Heart left ventricle (tissue), 16 donors: ENCODE measurements at regions not wholly inside any gene's neighbourhood (a gene's known extent, or its start where the extent isn't known, plus 50 kb on each side); places are given as distances from the start of the nearest gene placed in this dataset.
A peak's percentile ranks its signal among the peaks of the same experiment; 100 is the strongest.

Experiments used
- ATAC-seq, 4 donors: fragments of 200-7000 bp; cut with Tn5 transposase; one replicate each; pipeline ENCODE4 v1.9.1; 2020 to 2022; ENCODE audit warnings: moderate library complexity in 4 of 4, mild to moderate bottlenecking in 3 of 4, moderate number of reproducible peaks in 1 of 4
- DNase-seq, 5 donors: peaks; one replicate each; pipeline ENCODE4 v3.0.0-alpha.2; 2020
- H3K27ac ChIP-seq, 12 donors: fragments of 200-600 bp; sonication (generic) in 4 of 12; one replicate each; pipeline versions ENCODE4 v1.5.0 to v1.8.0; 2016 to 2022; ENCODE audit warnings: mild to moderate bottlenecking in 2 of 12
- H3K27me3 ChIP-seq, 9 donors: fragments of 200-600 bp; sonication (generic) in 2 of 9; one replicate each; pipeline versions ENCODE4 v1.5.1 to v1.8.0; 2016 to 2022; ENCODE audit warnings: mild to moderate bottlenecking in 3 of 9
- H3K36me3 ChIP-seq, 9 donors: fragments of 200-600 bp; sonication (generic) in 2 of 9; one replicate each; pipeline versions ENCODE4 v1.5.0 to v1.8.0; 2018 to 2022; ENCODE audit warnings: mild to moderate bottlenecking in 2 of 9
- H3K4me1 ChIP-seq, 12 donors: fragments of 200-600 bp; sonication (generic) in 4 of 12; one replicate each; pipeline versions ENCODE4 v1.5.0 to v1.8.0; 2016 to 2022; ENCODE audit warnings: mild to moderate bottlenecking in 3 of 12
- H3K4me3 ChIP-seq, 12 donors: fragments of 200-600 bp; sonication (generic) in 4 of 12; one replicate each; pipeline versions ENCODE4 v1.5.0 to v1.8.0; 2017 to 2022; ENCODE audit warnings: mild to moderate bottlenecking in 9 of 12, moderate library complexity in 4 of 12
- H3K9me3 ChIP-seq, 12 donors: fragments of 200-600 bp; sonication (generic) in 4 of 12; one replicate each; pipeline versions ENCODE4 v1.5.0 to v1.8.0; 2016 to 2022; ENCODE audit warnings: mild to moderate bottlenecking in 1 of 12
- POLR2A ChIP-seq, 2 donors: fragments of 450-650 bp; IDR thresholded peaks; one replicate each; pipeline ENCODE4 v1.6.1; 2017; ENCODE audit warnings: antibody characterized with exemption in 2 of 2, mild to moderate bottlenecking in 2 of 2, moderate library complexity in 2 of 2
- WGBS, 4 donors: extraction: QIAGEN DNeasy Blood & Tissue Kit in 2 of 4; methylation state at CpG; one replicate each; pipeline versions ENCODE4 v1.1.5 to v1.1.7; 2013 to 2018; 5-methylcytosine and 5-hydroxymethylcytosine counted together
- intact Hi-C, 10 donors: fragments of 100-400 bp; cut with DNase I; formaldehyde crosslinking; loops; one replicate each; pipeline versions ENCODE4 v1.11.1 to v1.14.2; 2022
- TF ChIP-seq, protein P1 (sequence below), 12 donors: fragments of 200-600 bp; sonication (generic) in 4 of 12; IDR thresholded peaks; one replicate each; pipeline versions ENCODE4 v1.5.0 to v1.8.0; 2018 to 2022; ENCODE audit warnings: antibody characterized with exemption in 12 of 12, mild to moderate bottlenecking in 5 of 12
- donor health status: ischemic (EF 13 %, LVEDD 7.1; RV severe dilation, severe dysfunction).
- donor health status: healthy with polysubstance abuse.
- donor health status: DM: no; HTN: yes; CAD: no.
- donor health status: DM: no; HTN: no; CAD: no.
- donor health status: ischemic (EF 25% LVEDD 6.9; RV normal size, moderate dysfunction).
- donor health status: ischemic (EF 25% LVEDD 5.7; RV mildly dilated, moderate dysfunction).
- donor health status: healthy.
- donor health status: DM: yes; HTN: yes; CAD: no.
- donor health status: ischemic (EF 35%, LVEDD 5.7; RV mildly dilated, moderate dysfunction).
- donor health status: nonischemic (EF 11% LVEDD 7.7; RV severe dilation, severe dysfunction).
- donor health status: DM: yes; HTN: yes; CAD: no.
- donor health status: PGD.
- donor health status: ischemic (EF 29% LVEDD 5.4; RV normal size, mild dysfunction).
- donor health status: nonischemic (EF 23%, LVEDD 6.1; RV moderate dilation, normal function).

GRCh38 chr4:142960867-142961644, 115.0 kb upstream of the INPP4B start:
- H3K27ac ChIP-seq = peak overlapping the region in 2 of 12 donors; percentile 55 to 65

DNA sequence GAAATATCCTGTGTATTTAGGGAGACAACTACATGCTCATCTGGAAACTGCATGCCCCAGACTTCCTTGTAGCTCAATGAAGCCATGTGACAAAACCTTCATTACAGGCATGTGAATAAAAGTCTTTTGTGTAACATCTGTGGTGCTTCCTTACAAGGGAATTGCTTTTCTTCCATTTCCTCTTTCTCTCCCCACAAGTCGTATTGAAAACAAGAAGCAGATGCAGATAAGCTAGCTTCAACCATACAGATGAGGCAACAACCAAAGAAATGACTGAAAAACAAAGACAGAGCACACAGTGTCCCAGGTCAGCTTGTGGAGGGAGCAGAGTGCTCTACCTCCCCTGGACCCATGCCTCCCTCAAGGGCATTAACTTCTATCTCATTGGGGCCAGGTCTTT, 115.8 kb upstream of the INPP4B start:
- intact Hi-C loops = no loop called here
- Histone ChIP-seq H3K4me3 (no peak overlapping the region), H3K27me3 (no peaks in the 10 kb centered on the region), H3K36me3 (no peaks in the 10 kb centered on the region), H3K4me1 (peaks cover 0 to 20% (median 12%) of the 10 kb centered on the region in 12 donors), H3K9me3 (no peaks in the 10 kb centered on the region), H3K27ac (peak overlapping the region in 2 of 12 donors; percentile 55 to 65)
- TF ChIP-seq, protein P1, sequence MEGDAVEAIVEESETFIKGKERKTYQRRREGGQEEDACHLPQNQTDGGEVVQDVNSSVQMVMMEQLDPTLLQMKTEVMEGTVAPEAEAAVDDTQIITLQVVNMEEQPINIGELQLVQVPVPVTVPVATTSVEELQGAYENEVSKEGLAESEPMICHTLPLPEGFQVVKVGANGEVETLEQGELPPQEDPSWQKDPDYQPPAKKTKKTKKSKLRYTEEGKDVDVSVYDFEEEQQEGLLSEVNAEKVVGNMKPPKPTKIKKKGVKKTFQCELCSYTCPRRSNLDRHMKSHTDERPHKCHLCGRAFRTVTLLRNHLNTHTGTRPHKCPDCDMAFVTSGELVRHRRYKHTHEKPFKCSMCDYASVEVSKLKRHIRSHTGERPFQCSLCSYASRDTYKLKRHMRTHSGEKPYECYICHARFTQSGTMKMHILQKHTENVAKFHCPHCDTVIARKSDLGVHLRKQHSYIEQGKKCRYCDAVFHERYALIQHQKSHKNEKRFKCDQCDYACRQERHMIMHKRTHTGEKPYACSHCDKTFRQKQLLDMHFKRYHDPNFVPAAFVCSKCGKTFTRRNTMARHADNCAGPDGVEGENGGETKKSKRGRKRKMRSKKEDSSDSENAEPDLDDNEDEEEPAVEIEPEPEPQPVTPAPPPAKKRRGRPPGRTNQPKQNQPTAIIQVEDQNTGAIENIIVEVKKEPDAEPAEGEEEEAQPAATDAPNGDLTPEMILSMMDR (IDR thresholded peaks at IDR 0.05) = no peak
- TF ChIP-seq POLR2A (IDR thresholded peaks at IDR 0.05) = no peak
- DNase-seq (no peak), ATAC-seq (peak; percentile 68 to 92 (median 73))
- WGBS, 4 donors = 23 to 35% (median 32%) methylated on average over 1 of the region's 1 CpG

More at GRCh38 chr4:142960867-142961644, 115.0 kb upstream of the INPP4B start:
- peaks cover 0 to 3% (median 0%) of the 10 kb centered on the region in 12 donors for H3K9me3 ChIP-seq
- intact Hi-C loops = no loop called here
- H3K36me3 ChIP-seq = no peaks in the 10 kb centered on the region
- no peak overlapping the region for H3K4me3 ChIP-seq
- 50 to 63% (median 57%) methylated on average over 6 of the region's 6 CpGs for WGBS, 4 donors
- DNase-seq = no peak
- no peaks in the 10 kb centered on the region for H3K27me3 ChIP-seq
- peak; percentile 54 to 79 (median 64) for ATAC-seq
- peaks cover 0 to 20% (median 12%) of the 10 kb centered on the region in 12 donors for H3K4me1 ChIP-seq
- no peak for TF ChIP-seq POLR2A (IDR thresholded peaks at IDR 0.05)
- TF ChIP-seq, protein P1 (IDR thresholded peaks at IDR 0.05) = no peak

DNA sequence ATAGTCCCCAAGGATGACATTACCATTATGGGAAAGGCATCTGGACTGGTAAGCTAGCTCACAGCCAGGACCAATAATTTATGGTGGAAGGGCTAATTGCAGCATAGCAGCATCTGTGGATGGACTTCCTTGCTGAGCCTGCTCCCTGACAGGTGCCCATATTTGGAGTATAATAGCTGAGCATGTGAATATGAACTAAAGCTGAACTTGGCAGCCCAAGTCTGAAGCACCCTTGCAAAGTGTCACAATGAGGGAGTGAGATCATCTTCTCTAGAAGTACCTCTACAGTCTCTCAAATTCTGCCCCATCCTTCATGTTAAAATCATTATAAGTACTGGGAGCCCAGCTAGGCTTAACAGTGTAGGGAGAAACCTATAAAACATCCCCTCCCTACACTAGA, 128.2 kb upstream of the INPP4B start:
- no peak overlapping the region for H3K27ac ChIP-seq
- H3K27me3 ChIP-seq = no peaks in the 10 kb centered on the region
- H3K36me3 ChIP-seq = no peaks in the 10 kb centered on the region
- ATAC-seq = peak in 3 of 4 donors; percentile 46 to 54 (median 46)
- TF ChIP-seq, protein P1 (IDR thresholded peaks at IDR 0.05) = no peak
- H3K4me3 ChIP-seq = no peak overlapping the region
- intact Hi-C loops = no loop called here
- no peak for DNase-seq
- no peaks in the 10 kb centered on the region for H3K4me1 ChIP-seq
- H3K9me3 ChIP-seq = peaks cover 0 to 3% (median 0%) of the 10 kb centered on the region in 12 donors

DNA sequence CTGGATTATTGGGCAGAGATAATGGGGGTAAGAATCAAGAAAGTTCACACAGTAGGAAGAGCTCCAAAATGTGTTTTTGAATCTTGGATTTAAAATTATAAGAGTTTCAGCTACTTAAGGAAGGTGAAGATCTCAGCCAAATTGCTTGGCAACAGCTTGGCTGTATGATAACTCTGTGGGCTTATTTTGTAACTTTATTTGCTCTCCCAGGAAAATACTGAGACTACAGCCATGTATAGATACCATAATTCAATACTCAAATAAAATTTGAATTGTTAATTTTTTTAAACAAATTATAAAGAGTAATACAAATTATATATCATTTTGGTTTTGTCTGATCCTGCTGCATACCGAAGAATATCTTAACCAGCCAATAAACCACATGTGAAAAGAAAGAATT, 129.5 kb upstream of the INPP4B start:
- Histone ChIP-seq H3K27me3 (no peaks in the 10 kb centered on the region), H3K4me3 (no peak overlapping the region), H3K27ac (no peak overlapping the region), H3K4me1 (no peaks in the 10 kb centered on the region), H3K9me3 (peaks cover 0 to 3% (median 0%) of the 10 kb centered on the region in 12 donors), H3K36me3 (no peaks in the 10 kb centered on the region)
- 35 to 55% (median 44%) methylated on average over 1 of the region's 1 CpG for WGBS, 4 donors
- intact Hi-C loops = no loop called here
- no peak for TF ChIP-seq POLR2A (IDR thresholded peaks at IDR 0.05)
- TF ChIP-seq, protein P1 (IDR thresholded peaks at IDR 0.05) = no peak
- ATAC-seq = no peak
- no peak for DNase-seq
